ENCODE measurements at regions not wholly inside any gene's neighbourhood (a gene's known extent, or its start where the extent isn't known, plus 50 kb on each side); places are given as distances from the start of the nearest gene placed in this dataset.

DNA sequence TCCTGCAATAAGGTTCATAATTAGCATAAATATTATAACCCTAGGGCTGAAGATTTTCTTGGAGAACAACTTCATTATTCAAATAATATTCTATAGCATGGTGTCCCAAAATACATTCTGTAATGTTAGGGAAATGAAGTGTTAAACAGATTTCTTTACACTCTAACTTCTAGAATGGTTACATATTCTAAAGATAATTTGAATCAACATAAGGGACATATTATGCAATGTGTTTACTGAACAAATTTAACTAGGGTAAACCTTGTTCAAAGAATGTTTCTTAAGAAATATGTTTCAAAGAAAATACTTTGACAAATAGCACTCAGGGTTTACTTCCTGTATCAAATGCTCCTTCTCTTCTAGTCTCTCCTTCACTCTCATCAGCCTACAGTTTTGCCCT is 281.6 kb downstream of the SLC6A15 start (continued):
- TF ChIP-seq, protein P1, sequence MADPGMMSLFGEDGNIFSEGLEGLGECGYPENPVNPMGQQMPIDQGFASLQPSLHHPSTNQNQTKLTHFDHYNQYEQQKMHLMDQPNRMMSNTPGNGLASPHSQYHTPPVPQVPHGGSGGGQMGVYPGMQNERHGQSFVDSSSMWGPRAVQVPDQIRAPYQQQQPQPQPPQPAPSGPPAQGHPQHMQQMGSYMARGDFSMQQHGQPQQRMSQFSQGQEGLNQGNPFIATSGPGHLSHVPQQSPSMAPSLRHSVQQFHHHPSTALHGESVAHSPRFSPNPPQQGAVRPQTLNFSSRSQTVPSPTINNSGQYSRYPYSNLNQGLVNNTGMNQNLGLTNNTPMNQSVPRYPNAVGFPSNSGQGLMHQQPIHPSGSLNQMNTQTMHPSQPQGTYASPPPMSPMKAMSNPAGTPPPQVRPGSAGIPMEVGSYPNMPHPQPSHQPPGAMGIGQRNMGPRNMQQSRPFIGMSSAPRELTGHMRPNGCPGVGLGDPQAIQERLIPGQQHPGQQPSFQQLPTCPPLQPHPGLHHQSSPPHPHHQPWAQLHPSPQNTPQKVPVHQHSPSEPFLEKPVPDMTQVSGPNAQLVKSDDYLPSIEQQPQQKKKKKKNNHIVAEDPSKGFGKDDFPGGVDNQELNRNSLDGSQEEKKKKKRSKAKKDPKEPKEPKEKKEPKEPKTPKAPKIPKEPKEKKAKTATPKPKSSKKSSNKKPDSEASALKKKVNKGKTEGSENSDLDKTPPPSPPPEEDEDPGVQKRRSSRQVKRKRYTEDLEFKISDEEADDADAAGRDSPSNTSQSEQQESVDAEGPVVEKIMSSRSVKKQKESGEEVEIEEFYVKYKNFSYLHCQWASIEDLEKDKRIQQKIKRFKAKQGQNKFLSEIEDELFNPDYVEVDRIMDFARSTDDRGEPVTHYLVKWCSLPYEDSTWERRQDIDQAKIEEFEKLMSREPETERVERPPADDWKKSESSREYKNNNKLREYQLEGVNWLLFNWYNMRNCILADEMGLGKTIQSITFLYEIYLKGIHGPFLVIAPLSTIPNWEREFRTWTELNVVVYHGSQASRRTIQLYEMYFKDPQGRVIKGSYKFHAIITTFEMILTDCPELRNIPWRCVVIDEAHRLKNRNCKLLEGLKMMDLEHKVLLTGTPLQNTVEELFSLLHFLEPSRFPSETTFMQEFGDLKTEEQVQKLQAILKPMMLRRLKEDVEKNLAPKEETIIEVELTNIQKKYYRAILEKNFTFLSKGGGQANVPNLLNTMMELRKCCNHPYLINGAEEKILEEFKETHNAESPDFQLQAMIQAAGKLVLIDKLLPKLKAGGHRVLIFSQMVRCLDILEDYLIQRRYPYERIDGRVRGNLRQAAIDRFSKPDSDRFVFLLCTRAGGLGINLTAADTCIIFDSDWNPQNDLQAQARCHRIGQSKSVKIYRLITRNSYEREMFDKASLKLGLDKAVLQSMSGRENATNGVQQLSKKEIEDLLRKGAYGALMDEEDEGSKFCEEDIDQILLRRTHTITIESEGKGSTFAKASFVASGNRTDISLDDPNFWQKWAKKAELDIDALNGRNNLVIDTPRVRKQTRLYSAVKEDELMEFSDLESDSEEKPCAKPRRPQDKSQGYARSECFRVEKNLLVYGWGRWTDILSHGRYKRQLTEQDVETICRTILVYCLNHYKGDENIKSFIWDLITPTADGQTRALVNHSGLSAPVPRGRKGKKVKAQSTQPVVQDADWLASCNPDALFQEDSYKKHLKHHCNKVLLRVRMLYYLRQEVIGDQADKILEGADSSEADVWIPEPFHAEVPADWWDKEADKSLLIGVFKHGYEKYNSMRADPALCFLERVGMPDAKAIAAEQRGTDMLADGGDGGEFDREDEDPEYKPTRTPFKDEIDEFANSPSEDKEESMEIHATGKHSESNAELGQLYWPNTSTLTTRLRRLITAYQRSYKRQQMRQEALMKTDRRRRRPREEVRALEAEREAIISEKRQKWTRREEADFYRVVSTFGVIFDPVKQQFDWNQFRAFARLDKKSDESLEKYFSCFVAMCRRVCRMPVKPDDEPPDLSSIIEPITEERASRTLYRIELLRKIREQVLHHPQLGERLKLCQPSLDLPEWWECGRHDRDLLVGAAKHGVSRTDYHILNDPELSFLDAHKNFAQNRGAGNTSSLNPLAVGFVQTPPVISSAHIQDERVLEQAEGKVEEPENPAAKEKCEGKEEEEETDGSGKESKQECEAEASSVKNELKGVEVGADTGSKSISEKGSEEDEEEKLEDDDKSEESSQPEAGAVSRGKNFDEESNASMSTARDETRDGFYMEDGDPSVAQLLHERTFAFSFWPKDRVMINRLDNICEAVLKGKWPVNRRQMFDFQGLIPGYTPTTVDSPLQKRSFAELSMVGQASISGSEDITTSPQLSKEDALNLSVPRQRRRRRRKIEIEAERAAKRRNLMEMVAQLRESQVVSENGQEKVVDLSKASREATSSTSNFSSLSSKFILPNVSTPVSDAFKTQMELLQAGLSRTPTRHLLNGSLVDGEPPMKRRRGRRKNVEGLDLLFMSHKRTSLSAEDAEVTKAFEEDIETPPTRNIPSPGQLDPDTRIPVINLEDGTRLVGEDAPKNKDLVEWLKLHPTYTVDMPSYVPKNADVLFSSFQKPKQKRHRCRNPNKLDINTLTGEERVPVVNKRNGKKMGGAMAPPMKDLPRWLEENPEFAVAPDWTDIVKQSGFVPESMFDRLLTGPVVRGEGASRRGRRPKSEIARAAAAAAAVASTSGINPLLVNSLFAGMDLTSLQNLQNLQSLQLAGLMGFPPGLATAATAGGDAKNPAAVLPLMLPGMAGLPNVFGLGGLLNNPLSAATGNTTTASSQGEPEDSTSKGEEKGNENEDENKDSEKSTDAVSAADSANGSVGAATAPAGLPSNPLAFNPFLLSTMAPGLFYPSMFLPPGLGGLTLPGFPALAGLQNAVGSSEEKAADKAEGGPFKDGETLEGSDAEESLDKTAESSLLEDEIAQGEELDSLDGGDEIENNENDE (IDR thresholded peaks at IDR 0.05; ENCODE audit: insufficient replicate concordance, low read length), result no peak
- TF ChIP-seq RNF2 (IDR thresholded peaks at IDR 0.05; ENCODE audit: borderline replicate concordance, low read depth, low read length, missing control alignments, poor library complexity, severe bottlenecking) (no peak), EZH2 (IDR thresholded peaks at IDR 0.05; ENCODE audit: low read depth, low read length, severe bottlenecking) (no peak), TAF1 (IDR thresholded peaks at IDR 0.05; ENCODE audit: low read depth, low read length) (no peak), TCF12 (IDR thresholded peaks at IDR 0.05; ENCODE audit: low read depth, low read length) (no peak), MAFK (IDR thresholded peaks at IDR 0.05; ENCODE audit: low read depth, low read length) (no peak), BCL11A (IDR thresholded peaks at IDR 0.05; ENCODE audit: low read depth in 2 of 2, low read length in 2 of 2) (no peak), POLR2AphosphoS5 (IDR thresholded peaks at IDR 0.05; ENCODE audit: low read depth, low read length) (no peak), CREB1 (IDR thresholded peaks at IDR 0.05) (no peak)
- TF ChIP-seq, protein P2, sequence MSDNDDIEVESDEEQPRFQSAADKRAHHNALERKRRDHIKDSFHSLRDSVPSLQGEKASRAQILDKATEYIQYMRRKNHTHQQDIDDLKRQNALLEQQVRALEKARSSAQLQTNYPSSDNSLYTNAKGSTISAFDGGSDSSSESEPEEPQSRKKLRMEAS (IDR thresholded peaks at IDR 0.05), result no peak

Measured in H1 (cell line).